Islet precursor cell (in vitro differentiated cells): ENCODE measurements at regions not wholly inside any gene's neighbourhood (a gene's known extent, or its start where the extent isn't known, plus 50 kb on each side); places are given as distances from the start of the nearest gene placed in this dataset.

Source experiments
- DNase-seq: peaks from one replicate; pipeline ENCODE4 v3.0.0-alpha.2; 2018

- no peak for DNase-seq
These were observed 223.2 kb downstream of the ANAPC1 start for GRCh38 chr2:111660811-111661210.

- peak; percentile 46 for DNase-seq
These were observed 222.6 kb downstream of the ANAPC1 start for GRCh38 chr2:111661286-111661940.

- peak; percentile 56 for DNase-seq
These were observed 221.8 kb downstream of the ANAPC1 start for GRCh38 chr2:111662039-111662770.

GRCh38 chr2:111662771-111663470 lies 221.1 kb downstream of the ANAPC1 start:
- DNase-seq = peak; percentile 53

GRCh38 chr2:111663471-111664274 lies 220.3 kb downstream of the ANAPC1 start:
- peak; percentile 51 for DNase-seq

- DNase-seq = peak; percentile 5
These were observed 219.6 kb downstream of the ANAPC1 start for GRCh38 chr2:111664275-111664850.

GRCh38 chr2:111665011-111665410 lies 219.0 kb downstream of the ANAPC1 start:
- DNase-seq = peak; percentile 29

- DNase-seq = peak; percentile 19
These were observed 218.4 kb downstream of the ANAPC1 start for GRCh38 chr2:111665551-111666116.

- DNase-seq = peak; percentile 3
These were observed 217.8 kb downstream of the ANAPC1 start for GRCh38 chr2:111666160-111666559.

- peak; percentile 5 for DNase-seq
These were observed 217.0 kb downstream of the ANAPC1 start for GRCh38 chr2:111667001-111667400.

- DNase-seq = peak; percentile 76
These were observed 216.3 kb downstream of the ANAPC1 start for GRCh38 chr2:111667542-111668273.

- peak; percentile 8 for DNase-seq
These were observed 215.7 kb downstream of the ANAPC1 start for GRCh38 chr2:111668274-111668616.

- peak; percentile 12 for DNase-seq
These were observed 215.3 kb downstream of the ANAPC1 start for GRCh38 chr2:111668741-111669140.

GRCh38 chr2:111669928-111670695 lies 213.9 kb downstream of the ANAPC1 start:
- DNase-seq = peak; percentile 23

- DNase-seq = peak; percentile 20
These were observed 213.2 kb downstream of the ANAPC1 start for GRCh38 chr2:111670776-111671175.

- DNase-seq = peak; percentile 13
These were observed 212.4 kb downstream of the ANAPC1 start for GRCh38 chr2:111671426-111672150.

- peak; percentile 10 for DNase-seq
These were observed 211.4 kb downstream of the ANAPC1 start for GRCh38 chr2:111672641-111673040.

- no peak for DNase-seq
These were observed 210.5 kb downstream of the ANAPC1 start for GRCh38 chr2:111673526-111673925.

- DNase-seq = no peak
These were observed 208.4 kb downstream of the ANAPC1 start for GRCh38 chr2:111675419-111676194.
